C4-2B (cell line): ENCODE measurements at regions not wholly inside any gene's neighbourhood (a gene's known extent, or its start where the extent isn't known, plus 50 kb on each side); places are given as distances from the start of the nearest gene placed in this dataset.
A peak's percentile ranks its signal among the peaks of the same experiment; 100 is the strongest.
"Not testable (repeated sequence)": the region's sequence is repeated elsewhere in the genome, so short reads cannot be mapped to it uniquely, and the experiment has no call there.

Experiments
- H3K27ac ChIP-seq: fragments of 450-650 bp; 2 replicates; pipeline ENCODE4 v1.5.1; 2017
- CTCF ChIP-seq: fragments of 450-650 bp; conservative IDR thresholded peaks from 2 replicates; pipeline ENCODE4 v1.5.1; 2017; ENCODE audit warnings: mild to moderate bottlenecking
- ZFX ChIP-seq: fragments of 450-650 bp; IDR thresholded peaks from 2 replicates; pipeline ENCODE4 v1.6.1; 2017

- H3K27ac ChIP-seq = not testable (repeated sequence)
Measured at GRCh38 chr10:59975918-59976317, 69.6 kb upstream of the CCDC6 start.

- TF ChIP-seq CTCF = no peak
- TF ChIP-seq ZFX = no peak
- H3K27ac ChIP-seq = no peak overlapping the region
Measured at GRCh38 chr10:59971915-59972314, 65.6 kb upstream of the CCDC6 start.

DNA sequence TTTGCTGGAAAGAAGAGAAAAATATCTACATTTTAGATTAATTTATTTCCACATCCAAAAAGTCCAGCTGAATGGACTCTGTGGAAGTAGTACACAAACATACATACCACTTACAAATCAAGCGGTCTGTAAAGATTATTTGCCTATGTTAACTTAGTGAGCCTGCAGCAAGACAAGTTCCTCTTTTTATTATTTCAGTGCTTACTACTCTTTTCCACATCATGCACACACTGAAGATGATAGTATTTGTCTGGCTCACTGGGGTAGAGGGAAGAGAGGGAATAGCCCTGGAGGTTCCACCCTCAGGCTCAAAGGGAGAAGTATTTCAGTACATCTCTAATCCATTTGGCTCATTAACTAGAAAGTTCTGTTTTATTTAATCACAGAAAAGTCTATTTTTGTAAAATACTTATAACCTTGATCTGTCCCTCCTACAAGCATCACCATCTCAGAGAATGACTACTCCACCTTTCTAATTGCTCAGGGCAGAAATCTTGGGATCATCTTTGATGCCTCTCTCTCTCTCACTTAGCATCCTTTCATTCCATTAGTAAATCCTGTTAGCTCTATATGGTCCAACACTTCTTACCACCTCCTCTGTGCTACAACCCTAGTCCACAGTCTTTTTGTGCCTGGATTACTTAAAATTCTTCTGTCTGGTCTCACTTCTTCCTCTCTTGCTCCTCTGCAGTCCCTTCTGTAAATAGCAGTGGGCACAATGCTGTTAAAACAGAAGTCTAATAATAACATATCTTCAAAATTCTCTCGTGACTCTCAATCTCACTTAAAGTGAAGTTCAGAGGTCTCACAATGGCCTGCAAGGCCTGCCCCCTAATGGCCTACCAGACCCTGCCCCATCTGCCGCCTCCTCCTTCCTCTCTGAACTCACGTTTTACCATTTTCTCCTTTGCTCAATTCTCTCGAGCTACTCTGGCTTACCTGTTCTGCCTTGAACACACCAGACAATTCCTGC, 64.3 kb upstream of the CCDC6 start:
- H3K27ac ChIP-seq = no peak overlapping the region
- TF ChIP-seq CTCF (no peak), ZFX (no peak)

DNA sequence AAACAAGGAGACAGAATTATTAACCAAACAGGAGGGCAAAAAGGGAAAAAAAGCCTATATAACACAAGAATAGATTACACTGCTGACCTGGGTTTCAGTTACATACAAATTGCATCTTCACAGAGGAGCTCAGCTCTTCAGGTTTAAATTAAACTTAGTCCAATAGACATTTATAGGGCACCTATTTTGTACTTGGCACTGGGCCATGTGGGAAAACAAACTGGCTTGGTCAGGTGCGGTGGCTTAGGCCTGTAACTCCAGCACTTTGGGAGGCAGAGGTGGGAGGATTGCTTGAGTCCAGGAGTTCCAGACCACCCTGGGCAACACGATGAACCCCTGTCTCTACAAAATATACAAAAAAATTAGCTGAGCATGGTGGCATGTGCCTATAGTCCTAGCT, 62.3 kb upstream of the CCDC6 start:
- no peak for TF ChIP-seq ZFX
- no peak for TF ChIP-seq CTCF

GRCh38 chr10:59967079-59967478, 60.7 kb upstream of the CCDC6 start:
- TF ChIP-seq CTCF = no peak
- TF ChIP-seq ZFX = no peak
- H3K27ac ChIP-seq = peak overlapping the region; percentile 15; the same call in 1 of the 2 replicates

More for the DNA sequence above, 62.3 kb upstream of the CCDC6 start:
- peak overlapping the region; percentile 24 for H3K27ac ChIP-seq

- peak overlapping the region; percentile 83; the same call in 1 of the 2 replicates for H3K27ac ChIP-seq
- TF ChIP-seq ZFX (peak; percentile 20; the same call in 1 of the 2 replicates), CTCF (no peak)
Measured at GRCh38 chr10:59965899-59966650, 59.7 kb upstream of the CCDC6 start.

- no peak for TF ChIP-seq CTCF
- TF ChIP-seq ZFX = no peak
Measured at GRCh38 chr10:59962756-59963155, 56.4 kb upstream of the CCDC6 start.

More at GRCh38 chr10:59962756-59963155, 56.4 kb upstream of the CCDC6 start:
- no peak overlapping the region for H3K27ac ChIP-seq
